HG03575 (cell line): ENCODE measurements at regions not wholly inside any gene's neighbourhood (a gene's known extent, or its start where the extent isn't known, plus 50 kb on each side); places are given as distances from the start of the nearest gene placed in this dataset.
A peak's percentile ranks its signal among the peaks of the same experiment; 100 is the strongest.
"Not testable (repeated sequence)": the region's sequence is repeated elsewhere in the genome, so short reads cannot be mapped to it uniquely, and the experiment has no call there.

Source experiments
- ATAC-seq: cut with Tn5 transposase; IDR thresholded peaks from one replicate; pipeline ENCODE4 v1.9.1; 2021; ENCODE audit not compliant: unreplicated experiment, insufficient number of reproducible peaks, low FRiP score; ENCODE audit errors: extremely low read depth

- no peak for ATAC-seq
Observed at GRCh38 chr5:17326600-17327037, 109.2 kb downstream of the BASP1 start.

GRCh38 chr5:17327048-17327625 lies 109.7 kb downstream of the BASP1 start:
- no peak for ATAC-seq

- no peak for ATAC-seq
Observed at GRCh38 chr5:17329571-17329970, 112.1 kb downstream of the BASP1 start.

DNA sequence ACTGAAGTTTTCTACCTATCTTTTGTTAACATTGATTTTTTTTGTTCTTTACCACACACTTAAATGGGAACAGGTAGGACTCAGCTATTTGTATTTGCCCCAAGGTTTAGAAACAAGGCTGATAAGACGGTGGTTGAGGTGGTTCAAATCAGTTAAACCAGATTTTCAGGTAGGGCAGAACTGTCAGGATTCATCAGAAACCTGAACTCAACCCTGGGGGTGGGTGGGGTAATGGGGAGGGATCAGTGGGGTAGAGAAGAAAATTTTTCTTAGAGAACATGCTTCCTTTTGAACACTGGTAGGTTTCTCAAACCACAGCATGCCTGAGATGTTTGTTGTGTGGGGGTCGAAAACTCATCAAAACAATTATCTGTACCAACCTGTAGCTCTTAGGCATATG lies 113.0 kb downstream of the BASP1 start:
- no peak for ATAC-seq

DNA sequence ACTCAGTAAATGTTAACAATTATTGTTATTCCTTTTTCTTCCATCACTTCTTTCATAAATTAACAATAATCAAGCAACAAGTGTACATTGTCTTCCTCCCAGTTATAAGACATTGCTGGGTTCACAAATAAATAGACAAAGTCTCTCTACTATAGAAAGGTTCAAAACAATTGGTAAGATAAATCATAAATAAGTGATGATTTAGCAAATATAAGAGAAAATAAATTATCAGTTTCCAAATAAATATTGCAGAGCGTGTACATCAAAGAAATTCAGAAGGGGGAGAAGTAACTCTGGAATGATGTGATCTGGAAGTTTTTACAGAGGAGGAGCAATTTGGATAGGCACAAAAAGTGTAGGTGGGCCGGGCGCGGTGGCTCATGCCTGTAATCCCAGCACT lies 114.2 kb downstream of the BASP1 start:
- ATAC-seq = no peak

GRCh38 chr5:17333755-17334154 lies 116.3 kb downstream of the BASP1 start:
- no peak for ATAC-seq

DNA sequence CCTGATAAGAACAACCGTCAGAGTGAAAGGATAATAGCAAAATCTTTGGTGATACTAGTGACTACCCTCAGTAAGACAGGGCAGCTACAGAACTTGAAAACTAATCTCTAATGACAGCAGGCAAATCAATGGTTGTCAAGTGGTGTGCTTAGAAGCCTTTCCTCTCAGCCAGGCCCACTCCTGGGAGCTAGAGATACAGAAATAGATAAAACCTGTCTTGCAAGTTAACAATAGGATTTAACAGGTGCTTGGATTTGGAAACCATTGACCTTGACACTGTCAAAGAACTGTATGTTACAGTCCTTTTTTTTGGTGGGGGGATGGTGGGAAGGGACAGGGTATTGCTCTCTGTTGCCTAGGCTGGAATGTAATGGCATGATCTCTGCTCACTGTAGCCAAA lies 118.6 kb downstream of the BASP1 start:
- no peak for ATAC-seq

DNA sequence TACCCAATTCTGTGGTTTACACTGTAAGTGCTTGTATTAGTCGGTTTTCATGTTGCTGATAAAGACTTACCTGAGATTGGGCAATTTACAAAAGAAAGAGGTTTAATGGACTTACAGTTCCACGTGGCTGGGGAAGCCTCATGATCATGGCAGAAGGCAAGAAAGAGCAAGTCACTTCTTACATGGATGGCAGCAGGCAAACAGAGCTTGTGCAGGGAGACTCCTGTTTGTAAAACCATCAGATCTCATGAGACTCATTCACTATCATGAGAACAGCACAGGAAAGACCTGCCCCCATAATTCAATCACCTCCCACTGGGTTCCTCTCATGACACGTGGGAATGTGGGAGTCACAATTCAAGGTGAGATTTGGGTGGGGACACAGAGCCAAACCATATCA lies 119.3 kb downstream of the BASP1 start:
- not testable (repeated sequence) for ATAC-seq

GRCh38 chr5:17339841-17340240 lies 122.4 kb downstream of the BASP1 start:
- ATAC-seq = no peak

DNA sequence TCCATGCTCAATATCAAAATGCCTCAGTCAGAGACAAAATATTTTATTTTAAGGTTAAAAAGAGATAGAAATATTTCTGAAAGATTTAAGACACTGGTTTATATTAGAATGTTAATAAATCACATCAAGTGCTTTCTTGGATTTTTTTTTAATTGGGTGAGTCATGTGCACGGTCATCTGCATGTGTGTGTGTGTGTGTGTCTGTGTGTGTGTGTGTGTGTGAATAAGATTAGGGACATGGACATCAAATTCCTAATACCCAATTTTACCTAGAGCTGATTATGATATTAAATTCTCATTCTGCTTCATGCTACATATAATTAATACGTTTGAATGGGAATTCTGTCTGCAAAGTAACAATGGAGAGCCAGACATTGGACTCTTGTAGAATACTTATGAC lies 122.9 kb downstream of the BASP1 start:
- ATAC-seq = no peak

DNA sequence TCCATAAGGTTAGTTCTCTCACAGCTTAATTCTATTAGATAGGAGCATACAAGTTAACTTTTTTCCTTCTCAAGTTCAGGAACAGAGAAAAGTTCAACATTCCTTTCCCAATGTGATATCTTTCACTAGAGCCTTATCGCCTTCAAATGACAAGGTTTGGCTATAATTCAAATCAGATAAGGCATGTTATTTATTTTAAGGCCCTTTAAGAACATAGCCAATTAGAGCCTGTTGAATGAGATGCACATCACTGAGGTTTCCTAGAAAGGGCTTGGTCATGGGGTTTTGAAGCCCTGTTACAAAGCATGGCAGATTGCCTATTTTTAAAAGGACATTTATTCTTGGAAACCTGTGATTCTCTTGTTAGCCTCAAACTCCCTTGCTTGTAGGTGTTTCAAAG lies 123.4 kb downstream of the BASP1 start:
- no peak for ATAC-seq

DNA sequence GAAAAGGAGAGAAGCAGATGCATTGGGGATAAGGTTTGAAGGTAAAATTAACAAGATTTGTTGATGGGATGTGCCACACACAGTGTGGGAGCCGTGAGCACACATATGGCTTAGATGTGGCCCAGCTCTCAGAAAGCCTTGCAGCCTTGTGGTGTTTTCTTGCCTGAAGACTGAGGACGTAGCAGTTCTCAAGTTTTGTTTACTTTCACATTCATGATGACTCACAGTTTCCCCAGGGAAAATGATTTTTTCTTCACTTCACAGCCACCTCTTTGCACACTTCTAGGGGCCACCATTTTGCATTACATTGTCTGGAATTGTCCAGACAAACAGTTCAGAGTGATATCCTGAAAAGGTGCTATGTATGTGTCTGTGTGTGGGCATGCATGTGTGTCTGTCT lies 126.2 kb downstream of the BASP1 start:
- ATAC-seq = peak; percentile 76

DNA sequence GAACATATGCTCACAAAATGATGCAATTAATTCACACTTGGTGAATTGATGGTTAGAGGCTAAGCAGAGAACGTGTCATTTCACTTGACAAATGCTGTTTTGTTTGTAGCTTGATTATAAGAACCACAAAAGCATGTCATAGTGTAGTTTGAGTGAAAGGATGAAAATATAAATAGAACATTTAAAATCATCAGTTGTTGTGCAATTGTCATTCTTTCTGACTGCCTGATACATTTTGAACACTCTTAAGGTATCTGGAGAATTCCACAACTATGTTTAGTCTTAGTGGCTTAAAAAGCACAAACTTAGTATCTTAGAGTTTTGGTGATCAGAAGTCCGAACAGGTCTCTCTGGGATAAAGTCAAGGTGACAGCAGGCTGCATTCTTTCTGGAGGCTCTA lies 129.4 kb downstream of the BASP1 start:
- ATAC-seq = no peak

GRCh38 chr5:17352223-17352622 lies 134.8 kb downstream of the BASP1 start:
- ATAC-seq = no peak

DNA sequence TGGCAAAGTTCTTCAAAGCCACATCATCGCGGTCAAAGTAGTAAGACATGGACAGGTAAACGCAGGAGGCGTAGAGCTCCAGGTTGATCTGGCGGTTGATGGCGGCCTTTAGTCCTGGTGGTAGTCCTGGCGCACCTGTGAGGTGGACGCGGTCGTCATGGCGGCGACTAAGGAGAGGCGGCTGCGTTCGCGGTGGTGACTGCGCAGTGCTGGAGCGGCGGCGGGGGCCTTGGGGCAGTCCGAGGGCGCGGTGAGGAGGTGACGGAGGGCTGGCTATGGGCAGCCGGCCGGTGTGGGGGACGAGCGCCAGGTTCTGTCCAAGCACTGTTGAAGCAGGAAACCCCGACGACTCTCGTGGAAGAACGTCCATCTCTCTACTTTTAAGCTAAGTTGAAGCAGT lies 136.8 kb downstream of the BASP1 start:
- no peak for ATAC-seq

DNA sequence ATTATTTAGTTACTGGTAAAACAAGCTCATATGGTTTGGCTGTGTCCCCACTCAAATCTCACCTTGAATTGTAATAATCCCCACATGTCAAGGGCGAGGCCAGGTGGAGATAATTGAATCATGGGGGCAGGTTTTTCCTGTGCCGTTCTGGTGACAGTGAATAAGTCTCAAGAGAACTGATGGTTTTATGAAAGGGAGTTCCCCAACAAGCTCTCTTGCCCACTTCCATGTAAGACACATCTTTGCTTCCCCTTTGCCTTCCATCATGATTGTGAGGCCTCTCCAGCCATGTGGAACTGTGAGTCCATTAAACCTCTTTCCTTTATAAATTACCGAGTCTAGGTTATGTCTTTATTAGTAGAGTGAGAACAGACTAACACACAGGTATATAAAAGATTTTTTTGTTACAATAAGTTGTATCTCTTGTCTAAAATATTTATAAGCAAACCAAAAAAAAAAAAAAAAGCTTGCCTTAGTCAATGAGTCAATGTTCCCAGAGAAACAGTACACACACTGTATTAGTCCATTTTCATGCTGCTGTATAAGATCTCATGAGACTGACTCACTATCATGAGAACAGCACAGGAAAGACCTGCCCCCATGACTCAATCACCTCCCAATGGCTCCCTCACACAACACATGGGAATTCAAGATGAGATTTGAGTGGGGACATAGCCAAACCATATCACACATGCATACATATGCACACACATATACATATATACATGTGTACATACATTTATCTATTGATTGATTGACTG lies 138.3 kb downstream of the BASP1 start:
- no peak for ATAC-seq

DNA sequence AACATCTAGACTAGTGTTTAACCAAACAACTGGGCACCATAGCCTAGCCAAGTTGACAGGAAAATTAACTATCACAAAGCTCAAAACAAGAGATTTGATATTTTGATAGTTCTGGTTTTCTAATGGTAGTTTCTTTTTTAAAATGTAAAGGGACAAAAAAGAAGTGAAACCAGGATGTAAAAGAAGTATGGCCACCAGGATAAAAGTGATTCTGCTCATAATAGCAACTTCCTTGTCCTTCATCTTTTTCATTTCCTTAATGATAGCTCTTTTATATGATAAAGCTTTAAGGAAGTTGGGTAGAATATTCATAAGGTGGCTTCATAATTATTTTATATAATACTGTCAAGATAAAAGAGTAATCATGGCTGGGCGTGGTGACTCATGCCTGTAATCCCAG lies 139.1 kb downstream of the BASP1 start:
- ATAC-seq = no peak

DNA sequence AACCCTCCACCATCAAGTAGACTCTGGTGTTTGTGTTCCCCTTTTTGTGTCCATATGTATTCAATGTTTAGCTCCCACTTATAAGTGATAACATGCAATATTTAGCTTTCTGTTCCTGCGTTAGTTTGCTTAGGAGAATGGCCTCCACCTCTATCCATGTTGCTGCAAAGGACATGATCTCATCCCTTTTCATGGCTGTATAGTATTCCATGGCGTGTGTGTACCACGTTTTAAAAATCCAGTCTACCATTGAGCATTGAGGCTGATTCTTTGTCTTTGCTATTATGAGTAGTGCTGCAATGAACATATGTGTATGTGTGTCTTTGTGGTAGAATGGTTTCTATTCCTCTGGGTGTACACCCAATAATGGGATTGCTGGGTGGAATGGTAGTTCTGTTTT lies 140.1 kb downstream of the BASP1 start:
- no peak for ATAC-seq

DNA sequence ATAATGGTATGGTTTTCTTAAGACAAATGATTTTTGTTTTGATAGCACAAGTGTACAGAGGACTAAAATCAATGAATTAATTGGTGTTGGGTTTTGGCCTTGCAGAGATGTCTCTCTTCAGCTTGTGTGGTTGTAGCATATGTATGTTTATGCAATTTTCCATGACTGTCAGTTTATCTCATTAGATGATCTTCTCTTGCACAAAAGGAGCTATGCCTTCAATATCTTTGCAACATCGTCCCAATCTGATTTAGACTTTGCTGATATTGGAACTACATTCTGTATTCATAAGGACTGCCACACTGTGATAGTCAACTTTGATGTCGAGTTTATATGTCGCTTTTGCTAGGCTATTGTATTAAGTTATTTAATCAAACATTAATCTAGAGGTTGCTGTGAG lies 140.0 kb upstream of the TAF11L2 start:
- ATAC-seq = no peak

DNA sequence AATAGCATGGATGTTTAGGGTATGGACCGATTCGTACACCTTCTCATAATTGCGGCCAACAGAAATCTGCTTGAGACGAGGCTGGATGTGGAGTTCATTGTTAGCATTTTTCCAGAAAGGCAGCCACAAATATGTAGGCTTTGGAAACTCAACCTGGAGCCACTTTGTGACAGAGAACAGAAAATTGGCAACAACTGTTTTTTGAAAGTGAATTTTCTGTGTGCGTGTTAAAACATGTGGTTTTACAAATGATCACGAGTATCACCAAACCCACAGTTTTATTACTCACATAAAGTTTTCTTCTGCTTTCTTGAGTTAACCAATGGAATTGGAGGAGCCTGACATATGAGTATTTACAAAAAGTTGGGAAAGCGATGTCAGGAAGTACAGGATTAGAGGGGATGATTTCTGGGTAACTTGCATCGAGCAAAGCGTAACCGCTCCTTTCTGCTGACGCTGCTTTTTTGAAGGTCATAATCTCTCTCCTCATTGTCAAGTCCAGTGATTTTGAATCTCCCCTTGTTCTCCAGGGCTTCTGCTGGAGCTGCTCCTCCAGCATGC lies 138.5 kb upstream of the TAF11L2 start:
- no peak for ATAC-seq

DNA sequence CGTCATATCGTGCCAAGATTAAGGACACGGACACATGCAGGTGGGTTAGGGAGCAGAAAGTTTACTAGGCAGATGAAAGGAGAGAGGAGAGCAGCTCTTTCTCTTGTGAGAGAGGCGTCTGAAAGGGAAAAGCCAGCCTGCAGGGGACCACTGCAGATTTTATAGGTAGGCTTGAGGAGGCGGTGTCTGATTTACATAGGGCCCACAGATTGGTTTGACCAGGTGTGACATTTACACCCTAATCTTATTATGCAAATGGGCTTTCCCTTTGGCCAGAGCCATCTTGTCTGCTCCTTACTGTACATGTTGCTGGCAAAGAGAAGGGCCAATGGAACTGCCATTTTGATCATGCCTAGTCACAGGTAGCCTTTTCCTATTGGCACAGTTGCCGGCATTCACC lies 137.2 kb upstream of the TAF11L2 start:
- no peak for ATAC-seq
